Trophoblast cell (in vitro differentiated cells and primary cell): ENCODE measurements at regions not wholly inside any gene's neighbourhood (a gene's known extent, or its start where the extent isn't known, plus 50 kb on each side); places are given as distances from the start of the nearest gene placed in this dataset.

Source experiments
- DNase-seq, 2 donors: peaks; one replicate each; pipeline ENCODE4 v3.0.0-alpha.2; 2016
- H2AFZ ChIP-seq: 2 replicates; pipeline ENCODE4 v1.6.1; 2013; ENCODE audit warnings: low read length, moderate library complexity, mild to moderate bottlenecking; ENCODE audit not compliant: insufficient read depth, poor library complexity
- H2AK5ac ChIP-seq: 2 replicates; pipeline ENCODE4 v1.6.1; 2013; ENCODE audit warnings: mild to moderate bottlenecking, low read length
- H2BK120ac ChIP-seq: 2 replicates; pipeline ENCODE4 v1.6.1; 2013; ENCODE audit warnings: low read length, mild to moderate bottlenecking, moderate library complexity; ENCODE audit not compliant: insufficient read depth, poor library complexity
- H2BK12ac ChIP-seq: 2 replicates; pipeline ENCODE4 v1.6.1; 2013; ENCODE audit warnings: mild to moderate bottlenecking, low read length, moderate library complexity
- H2BK5ac ChIP-seq: 2 replicates; pipeline ENCODE4 v1.6.1; 2013; ENCODE audit warnings: low read length, low read depth, moderate library complexity, mild to moderate bottlenecking; ENCODE audit not compliant: poor library complexity
- H3K14ac ChIP-seq: 2 replicates; pipeline ENCODE4 v1.6.1; 2013; ENCODE audit warnings: mild to moderate bottlenecking, low read length
- H3K18ac ChIP-seq: 2 replicates; pipeline ENCODE4 v1.6.1; 2013; ENCODE audit warnings: mild to moderate bottlenecking, low read length
- H3K23ac ChIP-seq: 2 replicates; pipeline ENCODE4 v1.6.1; 2013; ENCODE audit warnings: low read length
- H3K27ac ChIP-seq: 2 replicates; pipeline ENCODE4 v1.5.1; 2013; ENCODE audit warnings: low read depth, mild to moderate bottlenecking, inconsistent platforms, low read length, moderate library complexity
- H3K27me3 ChIP-seq: 2 replicates; pipeline ENCODE4 v1.6.1; 2013; ENCODE audit warnings: inconsistent platforms, mild to moderate bottlenecking, low read length, moderate library complexity; ENCODE audit not compliant: insufficient read depth
- H3K36me3 ChIP-seq, 2 experiments: 1 replicate in 1 of 2; 2 replicates in 1 of 2; pipeline ENCODE4 v1.6.1; 2013; ENCODE audit warnings: low read length in 2 of 2, mild to moderate bottlenecking in 2 of 2, moderate library complexity in 1 of 2; ENCODE audit not compliant: insufficient read depth in 2 of 2, control insufficient read depth in 1 of 2
- H3K4ac ChIP-seq: 2 replicates; pipeline ENCODE4 v1.6.1; 2013; ENCODE audit warnings: low read depth, mild to moderate bottlenecking, low read length, moderate library complexity
- H3K4me1 ChIP-seq, 2 experiments: 1 replicate in 1 of 2; 2 replicates in 1 of 2; pipeline ENCODE4 v1.6.1; 2013; ENCODE audit warnings: low read length in 2 of 2, mild to moderate bottlenecking in 2 of 2, moderate library complexity in 1 of 2; ENCODE audit not compliant: insufficient read depth in 2 of 2, control insufficient read depth in 1 of 2
- H3K4me2 ChIP-seq: 2 replicates; pipeline ENCODE4 v1.6.1; 2013; ENCODE audit warnings: inconsistent platforms, mild to moderate bottlenecking, low read length, moderate library complexity
- H3K4me3 ChIP-seq: 2 replicates; pipeline ENCODE4 v1.5.1; 2013; ENCODE audit warnings: mild to moderate bottlenecking, low read depth, low read length, inconsistent platforms
- H3K79me1 ChIP-seq: one replicate; pipeline ENCODE4 v1.6.1; 2013; ENCODE audit warnings: low read length
- H3K79me2 ChIP-seq: 2 replicates; pipeline ENCODE4 v1.6.1; 2013; ENCODE audit warnings: low read length, mild to moderate bottlenecking; ENCODE audit not compliant: control insufficient read depth, insufficient read depth, poor library complexity
- H3K9ac ChIP-seq: 2 replicates; pipeline ENCODE4 v1.6.1; 2013; ENCODE audit warnings: mild to moderate bottlenecking, low read length
- H3K9me3 ChIP-seq: 2 replicates; pipeline ENCODE4 v1.6.1; 2013; ENCODE audit warnings: low read depth, mild to moderate bottlenecking, control low read depth, inconsistent platforms, low read length; ENCODE audit not compliant: insufficient read depth
- H4K12ac ChIP-seq: 2 replicates; pipeline ENCODE4 v1.6.1; 2013; ENCODE audit warnings: low read depth, mild to moderate bottlenecking, low read length, moderate library complexity
- H4K8ac ChIP-seq: 2 replicates; pipeline ENCODE4 v1.6.1; 2013; ENCODE audit warnings: low read depth, mild to moderate bottlenecking, low read length, moderate library complexity
- H4K91ac ChIP-seq: one replicate; pipeline ENCODE4 v1.6.1; 2013; ENCODE audit warnings: low read depth, mild to moderate bottlenecking, low read length, moderate library complexity
- WGBS: extraction: QIAGEN DNeasy Blood & Tissue Kit; methylation state at CpG from one replicate; pipeline ENCODE4 v1.1.7; 2013; ENCODE audit warnings: missing lambda C conversion rate; ENCODE audit not compliant: insufficient read length, insufficient coverage; ENCODE audit errors: extremely low coverage; 5-methylcytosine and 5-hydroxymethylcytosine counted together

- H4K8ac ChIP-seq = no peak overlapping the region
- no peak overlapping the region for H4K12ac ChIP-seq
- no peaks in the 10 kb centered on the region for H3K79me1 ChIP-seq
- H3K4me1 ChIP-seq = no peaks in the 10 kb centered on the region
- H2BK5ac ChIP-seq = no peak overlapping the region
- H2AFZ ChIP-seq = no peak overlapping the region
- H3K9me3 ChIP-seq = no peaks in the 10 kb centered on the region
- no peak overlapping the region for H3K14ac ChIP-seq
- H3K4me2 ChIP-seq = no peak overlapping the region
- H2BK12ac ChIP-seq = no peak overlapping the region
- H2AK5ac ChIP-seq = no peak overlapping the region
- H3K27ac ChIP-seq = no peak overlapping the region
- H3K18ac ChIP-seq = no peak overlapping the region
- no peak overlapping the region for H4K91ac ChIP-seq
- H3K4ac ChIP-seq = no peak overlapping the region
- no peaks in the 10 kb centered on the region for H3K79me2 ChIP-seq
- no peak overlapping the region for H3K23ac ChIP-seq
- H3K9ac ChIP-seq = no peak overlapping the region
- no peak overlapping the region for H2BK120ac ChIP-seq
- DNase-seq = no peak
- no peak overlapping the region for H3K4me3 ChIP-seq
- H3K27me3 ChIP-seq = no peaks in the 10 kb centered on the region
- no peaks in the 10 kb centered on the region for H3K36me3 ChIP-seq
Observed at GRCh38 chr11:34795641-34796040, 120.5 kb downstream of the APIP start.

DNA sequence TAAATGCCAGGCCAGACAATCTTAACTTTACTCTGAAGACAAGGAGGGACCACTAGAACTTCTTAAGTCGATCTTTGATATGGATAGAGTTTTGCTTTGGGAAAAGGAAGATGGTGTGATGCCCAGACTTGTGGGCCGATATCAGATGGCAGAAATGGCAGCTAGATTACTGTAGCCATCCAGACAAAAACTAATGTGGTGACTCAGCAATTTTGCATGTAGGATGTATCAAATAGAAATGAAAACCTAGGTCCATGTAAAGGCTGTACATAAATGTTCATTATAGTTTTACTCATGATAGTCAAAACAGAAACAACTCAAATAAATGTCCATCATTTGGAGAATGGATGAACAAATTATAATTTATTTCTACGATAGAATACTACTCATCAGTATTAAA lies 121.5 kb downstream of the APIP start:
- Histone ChIP-seq H3K9me3 (no peaks in the 10 kb centered on the region), H3K4me2 (no peak overlapping the region), H3K4me1 (no peaks in the 10 kb centered on the region), H3K23ac (no peak overlapping the region), H4K8ac (no peak overlapping the region), H2BK12ac (no peak overlapping the region), H3K79me1 (no peaks in the 10 kb centered on the region), H3K14ac (no peak overlapping the region), H3K4me3 (no peak overlapping the region), H3K9ac (no peak overlapping the region), H2BK5ac (no peak overlapping the region), H3K18ac (no peak overlapping the region), H2BK120ac (no peak overlapping the region), H4K12ac (no peak overlapping the region), H4K91ac (no peak overlapping the region), H3K36me3 (no peaks in the 10 kb centered on the region), H2AFZ (no peak overlapping the region), H3K4ac (no peak overlapping the region), H3K79me2 (no peaks in the 10 kb centered on the region), H3K27ac (no peak overlapping the region), H2AK5ac (no peak overlapping the region), H3K27me3 (no peaks in the 10 kb centered on the region)
- WGBS = no CpG with 5 or more reads among the region's 3 CpGs
- DNase-seq = no peak

DNA sequence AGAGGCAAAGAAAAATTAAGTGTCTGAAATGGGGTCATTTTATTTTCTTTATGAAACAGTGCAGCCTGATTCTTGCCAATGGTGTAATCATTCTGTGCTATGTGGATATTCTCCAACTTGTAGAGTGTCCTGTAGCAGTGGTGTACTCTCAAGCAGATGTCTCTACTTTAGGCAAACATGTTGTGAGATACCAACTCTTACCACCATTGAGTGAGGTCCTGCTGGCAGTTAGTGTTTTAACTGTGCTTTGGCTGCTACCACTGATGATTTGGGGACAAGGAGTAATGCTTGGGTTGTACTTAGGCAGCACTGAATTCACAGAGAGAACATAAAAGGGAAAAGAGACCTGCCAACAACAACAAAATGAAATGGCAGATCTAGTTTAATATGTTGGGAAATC lies 122.5 kb downstream of the APIP start:
- H3K27me3 ChIP-seq = no peaks in the 10 kb centered on the region
- no peak overlapping the region for H3K4me3 ChIP-seq
- H3K4me1 ChIP-seq = no peaks in the 10 kb centered on the region
- no peaks in the 10 kb centered on the region for H3K36me3 ChIP-seq
- no peak overlapping the region for H4K12ac ChIP-seq
- no peak overlapping the region for H2AFZ ChIP-seq
- H3K79me2 ChIP-seq = no peaks in the 10 kb centered on the region
- peak overlapping the region; percentile 40 for H3K23ac ChIP-seq
- no peaks in the 10 kb centered on the region for H3K9me3 ChIP-seq
- no peak overlapping the region for H2BK120ac ChIP-seq
- no peak overlapping the region for H3K18ac ChIP-seq
- H3K14ac ChIP-seq = no peak overlapping the region
- H2BK12ac ChIP-seq = no peak overlapping the region
- no peak overlapping the region for H2BK5ac ChIP-seq
- no peak overlapping the region for H3K4me2 ChIP-seq
- H2AK5ac ChIP-seq = no peak overlapping the region
- no peak overlapping the region for H3K4ac ChIP-seq
- no peak for DNase-seq
- H3K27ac ChIP-seq = no peak overlapping the region
- no peak overlapping the region for H4K8ac ChIP-seq
- no peaks in the 10 kb centered on the region for H3K79me1 ChIP-seq
- no peak overlapping the region for H4K91ac ChIP-seq
- no peak overlapping the region for H3K9ac ChIP-seq

- Histone ChIP-seq H3K14ac (no peak overlapping the region), H2AK5ac (no peak overlapping the region), H2BK120ac (no peak overlapping the region), H4K91ac (no peak overlapping the region), H3K4me2 (no peak overlapping the region), H3K23ac (no peak overlapping the region), H3K36me3 (peaks cover 2 to 3% of the 10 kb centered on the region in 2 experiments), H3K27ac (no peak overlapping the region), H4K8ac (no peak overlapping the region), H3K27me3 (no peaks in the 10 kb centered on the region), H3K9me3 (no peaks in the 10 kb centered on the region), H3K79me1 (no peaks in the 10 kb centered on the region), H4K12ac (no peak overlapping the region), H3K4me3 (no peak overlapping the region), H2BK5ac (no peak overlapping the region), H2BK12ac (no peak overlapping the region), H2AFZ (no peak overlapping the region), H3K9ac (no peak overlapping the region), H3K18ac (no peak overlapping the region), H3K4me1 (no peaks in the 10 kb centered on the region), H3K4ac (no peak overlapping the region), H3K79me2 (no peaks in the 10 kb centered on the region)
- DNase-seq = no peak
- no CpG with 5 or more reads among the region's 4 CpGs for WGBS
Observed at GRCh38 chr11:34792814-34793258, 123.3 kb downstream of the APIP start.
